ENCODE measurements at regions not wholly inside any gene's neighbourhood (a gene's known extent, or its start where the extent isn't known, plus 50 kb on each side); places are given as distances from the start of the nearest gene placed in this dataset.

DNA sequence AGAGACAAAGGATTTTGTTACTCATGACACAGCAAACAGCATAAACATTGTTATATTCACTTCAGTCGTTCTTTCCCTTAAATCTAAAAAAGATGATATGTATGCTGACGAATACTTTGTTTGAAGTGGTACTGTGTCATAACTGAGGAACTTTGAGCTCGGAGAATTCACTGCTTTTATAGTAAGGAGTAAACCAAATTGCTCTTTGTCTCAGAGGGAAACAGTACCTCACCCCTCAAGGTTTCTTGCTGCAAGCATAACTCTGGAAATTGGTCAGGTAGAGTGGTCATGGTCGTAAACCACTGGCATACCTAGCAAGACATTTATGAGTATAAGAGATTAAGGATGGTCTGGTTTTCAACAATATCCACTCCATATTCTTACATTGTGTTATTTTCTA, 160.2 kb upstream of the OR4E1 start:
- TF ChIP-seq SIN3A (IDR thresholded peaks at IDR 0.05; ENCODE audit: borderline replicate concordance, insufficient read depth, low read length) (no peak), POLR2AphosphoS5 (IDR thresholded peaks at IDR 0.05; ENCODE audit: low read depth, low read length) (no peak)

All from PFSK-1 (cell line).